G401 (cell line): ENCODE measurements at regions not wholly inside any gene's neighbourhood (a gene's known extent, or its start where the extent isn't known, plus 50 kb on each side); places are given as distances from the start of the nearest gene placed in this dataset.

Source experiments
- DNase-seq: peaks from one replicate; pipeline ENCODE4 v3.0.0-alpha.2; 2015; ENCODE audit warnings: low spot score
- in situ Hi-C: cut with HindIII; loops from 2 replicates; pipeline ENCODE4 v1.10.0; 2016; ENCODE audit warnings: low sequenced_read_pairs, mixed read lengths

DNA sequence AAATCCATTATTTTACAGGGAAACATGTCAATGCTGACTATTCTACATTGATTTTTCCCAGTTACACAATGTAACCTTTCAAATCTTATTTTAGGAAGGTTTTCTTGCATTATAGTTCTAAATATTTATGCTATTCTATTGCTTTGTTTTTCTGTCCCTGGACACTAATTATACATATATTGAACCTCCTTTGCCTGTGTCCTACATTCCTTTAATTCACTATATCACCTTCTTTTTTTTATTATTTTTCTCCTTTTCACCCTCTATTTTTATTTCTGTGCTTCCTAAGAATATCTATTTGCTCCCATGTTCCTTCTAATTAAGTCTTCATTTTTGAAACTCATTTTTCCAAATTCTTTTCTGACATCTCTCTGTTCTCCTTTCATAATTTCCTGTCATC is 259.2 kb downstream of the TJP1 start:
- DNase-seq: no peak
- in situ Hi-C loops: no loop called here

DNA sequence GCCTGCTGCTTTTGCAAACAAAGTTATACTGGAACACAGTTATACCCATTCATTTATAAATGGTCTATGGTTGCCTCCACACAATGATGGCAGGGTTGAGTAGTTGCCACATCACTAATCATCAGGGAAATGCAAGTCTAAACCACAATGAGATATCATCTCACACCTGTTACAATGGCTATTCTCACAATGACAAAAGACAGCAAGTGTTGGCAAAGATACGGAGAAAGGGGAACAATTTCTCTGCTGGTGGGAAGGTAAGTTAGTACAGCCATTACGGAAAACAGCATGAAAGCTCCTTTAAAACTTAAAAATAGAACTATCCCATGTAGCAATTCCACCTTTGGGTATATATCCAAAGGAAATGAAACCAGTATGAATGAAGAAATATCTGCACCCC is 261.4 kb downstream of the TJP1 start:
- DNase-seq: no peak
- in situ Hi-C loops: no loop called here

DNA sequence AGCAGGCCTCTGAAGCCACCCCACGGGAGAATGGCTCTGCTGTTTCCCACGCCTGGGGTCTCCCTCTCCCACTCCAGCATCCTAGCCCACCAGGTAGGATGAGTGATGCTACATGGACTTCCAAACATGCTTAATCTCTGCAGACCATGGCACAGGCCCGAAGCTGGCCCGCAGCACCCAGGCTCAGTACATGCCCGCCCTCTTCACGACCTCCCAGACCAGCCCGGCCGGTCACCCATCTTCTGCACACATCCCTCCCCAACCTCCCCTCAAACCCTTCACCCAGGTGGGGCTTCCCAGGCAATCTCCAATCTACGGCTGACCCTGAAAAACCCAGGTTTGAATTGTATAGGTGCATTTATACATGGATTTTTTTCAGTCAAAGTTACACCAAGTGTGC is 264.0 kb downstream of the TJP1 start:
- in situ Hi-C loops: no loop called here
- no peak for DNase-seq

DNA sequence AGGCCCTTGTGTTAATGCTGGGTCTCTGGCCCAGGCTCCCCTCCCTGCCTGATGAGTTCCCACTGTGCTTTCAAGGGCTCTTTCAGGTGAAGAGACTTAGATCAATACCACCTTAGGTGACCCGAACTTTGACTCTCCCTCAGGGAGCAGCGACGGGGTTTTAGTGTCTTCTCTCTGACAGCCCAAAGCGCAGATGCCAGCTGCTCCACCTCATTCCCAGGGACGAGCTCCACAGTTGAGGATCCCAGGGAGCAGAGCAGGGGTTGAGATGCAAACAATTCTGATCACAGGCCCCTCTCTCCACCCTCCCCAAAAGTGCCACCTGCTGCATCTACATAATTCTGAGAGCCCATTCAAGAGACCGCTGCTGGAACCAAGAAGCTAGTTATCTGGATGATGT is 265.1 kb downstream of the TJP1 start:
- in situ Hi-C loops: no loop called here
- no peak for DNase-seq

DNA sequence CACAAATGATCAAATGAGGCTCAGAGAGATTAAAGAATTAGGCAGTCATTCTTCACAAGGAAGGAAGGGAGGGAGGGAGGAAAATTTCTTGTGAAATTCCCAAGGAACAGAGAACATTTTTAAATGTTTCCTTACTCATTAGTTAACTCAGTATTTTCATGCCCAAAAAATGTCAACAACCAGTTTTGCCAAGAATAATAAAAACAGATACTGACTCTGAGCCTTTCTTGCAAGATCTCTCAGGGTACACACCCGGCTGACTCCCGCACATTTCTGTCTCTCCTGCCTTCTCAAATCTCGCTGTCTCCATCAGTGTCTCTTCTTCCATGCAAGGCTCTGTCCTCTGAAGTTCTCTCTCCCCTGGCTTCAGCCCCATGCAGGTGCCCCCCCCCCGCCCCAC is 265.9 kb downstream of the TJP1 start:
- DNase-seq: no peak
- in situ Hi-C loops: no loop called here

GRCh38 chr15:29554531-29554930 is 267.7 kb downstream of the TJP1 start:
- in situ Hi-C loops: no loop called here
- no peak for DNase-seq

- in situ Hi-C loops: no loop called here
- DNase-seq: peak; percentile 76
Observed at GRCh38 chr15:29550834-29551465, 271.3 kb downstream of the TJP1 start.

GRCh38 chr15:29548006-29548405 is 274.3 kb downstream of the TJP1 start:
- no peak for DNase-seq
- in situ Hi-C loops: no loop called here

GRCh38 chr15:29544513-29545128 is 275.0 kb upstream of the NSMCE3 start:
- in situ Hi-C loops: no loop called here

DNA sequence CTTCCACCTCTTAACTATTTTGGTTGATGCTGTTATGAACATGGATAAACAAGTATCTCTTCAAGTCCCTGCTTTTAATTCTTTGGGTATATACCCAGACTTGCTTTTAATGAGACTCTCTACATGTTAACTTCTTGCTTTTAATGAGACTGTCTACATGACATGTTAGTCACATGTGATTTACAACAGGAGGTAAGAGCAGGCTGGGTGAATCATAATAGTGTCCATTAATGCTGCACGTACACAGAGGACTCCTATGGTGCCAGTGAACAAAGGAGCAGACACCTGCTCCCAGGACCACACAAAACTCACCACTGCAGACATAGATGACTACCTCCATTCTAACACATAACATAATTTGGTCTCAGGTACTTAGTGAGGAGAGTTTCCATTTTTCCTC is 273.4 kb upstream of the NSMCE3 start:
- DNase-seq: no peak
- in situ Hi-C loops: no loop called here

More at GRCh38 chr15:29544513-29545128, 275.0 kb upstream of the NSMCE3 start:
- no peak for DNase-seq

- DNase-seq: no peak
- in situ Hi-C loops: no loop called here
Observed at GRCh38 chr15:29541309-29541708, 271.7 kb upstream of the NSMCE3 start.

DNA sequence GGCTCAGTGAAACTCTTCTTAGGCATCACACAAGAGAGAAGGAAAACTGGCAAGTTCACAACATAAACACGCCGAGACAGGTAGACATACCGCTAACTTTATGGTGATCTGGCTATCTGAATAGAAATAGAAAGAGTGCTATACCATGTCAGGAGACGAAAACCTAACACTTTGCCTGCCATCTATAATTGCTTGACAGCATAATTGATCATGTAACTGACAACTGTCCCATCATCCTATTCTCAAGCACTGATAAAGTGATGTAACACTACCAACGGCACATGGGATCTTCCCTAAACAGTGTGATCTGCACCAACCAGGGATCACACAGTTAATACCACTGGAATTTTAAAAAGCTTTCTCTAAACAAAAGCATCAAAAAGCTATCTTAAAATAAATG is 270.9 kb upstream of the NSMCE3 start:
- in situ Hi-C loops: no loop called here
- no peak for DNase-seq

- in situ Hi-C loops: no loop called here
- DNase-seq: no peak
Observed at GRCh38 chr15:29539736-29540135, 270.1 kb upstream of the NSMCE3 start.

DNA sequence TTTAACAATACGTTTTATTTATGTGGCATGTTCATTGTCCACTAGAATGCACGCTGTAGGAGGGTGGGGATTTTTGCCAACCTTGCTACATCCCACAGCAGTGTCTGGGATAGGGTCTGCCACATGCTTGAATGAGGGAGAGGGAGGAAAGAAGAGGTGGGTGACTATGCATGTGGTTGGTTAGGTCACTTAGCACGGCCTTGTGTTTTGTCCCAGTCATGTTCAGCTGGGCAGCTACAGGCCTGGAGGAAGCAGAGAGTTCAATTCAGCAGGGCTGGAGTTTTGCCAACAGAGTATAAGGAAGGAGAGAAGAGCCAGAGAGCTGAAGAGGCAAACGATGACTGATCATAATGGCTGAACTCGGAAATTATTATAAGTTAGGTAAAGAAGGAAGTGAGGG is 268.4 kb upstream of the NSMCE3 start:
- in situ Hi-C loops: no loop called here
- peak; percentile 22 for DNase-seq

- in situ Hi-C loops: no loop called here
- no peak for DNase-seq
Observed at GRCh38 chr15:29535952-29536351, 266.3 kb upstream of the NSMCE3 start.

GRCh38 chr15:29534378-29534777 is 264.8 kb upstream of the NSMCE3 start:
- in situ Hi-C loops: no loop called here
- DNase-seq: no peak

DNA sequence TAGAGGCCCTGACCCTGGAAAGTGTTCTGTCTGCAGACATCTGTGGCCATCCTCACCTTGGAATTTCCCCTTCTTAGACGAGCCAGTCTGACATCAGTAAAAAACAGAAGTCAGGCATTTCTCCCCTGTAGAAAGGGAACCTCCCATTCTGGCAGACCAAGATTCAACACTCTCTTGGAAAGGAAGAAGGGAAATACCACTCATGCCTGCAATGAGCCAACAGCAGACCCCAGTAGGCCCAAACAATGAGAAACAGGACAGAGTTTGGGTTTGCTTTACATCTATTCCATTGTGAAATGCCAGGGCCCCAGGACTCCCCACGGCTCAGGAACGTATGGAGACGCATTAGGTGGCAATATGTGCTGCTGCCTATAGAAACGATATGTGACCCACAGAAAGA is 264.0 kb upstream of the NSMCE3 start:
- in situ Hi-C loops: no loop called here
- DNase-seq: no peak

GRCh38 chr15:29532296-29532695 is 262.7 kb upstream of the NSMCE3 start:
- in situ Hi-C loops: no loop called here
- no peak for DNase-seq

- in situ Hi-C loops: no loop called here
- no peak for DNase-seq
Observed at GRCh38 chr15:29530966-29531365, 261.3 kb upstream of the NSMCE3 start.

- no peak for DNase-seq
- in situ Hi-C loops: no loop called here
Observed at GRCh38 chr15:29529043-29529442, 259.4 kb upstream of the NSMCE3 start.

GRCh38 chr15:29528276-29528675 is 258.7 kb upstream of the NSMCE3 start:
- peak; percentile 65 for DNase-seq
- in situ Hi-C loops: no loop called here
